NCI-H2107 treated with DMSO at 0.1 percent for 48 hours (cell line): ENCODE measurements at regions not wholly inside any gene's neighbourhood (a gene's known extent, or its start where the extent isn't known, plus 50 kb on each side); places are given as distances from the start of the nearest gene placed in this dataset.
"Not testable (repeated sequence)": the region's sequence is repeated elsewhere in the genome, so short reads cannot be mapped to it uniquely, and the experiment has no call there.

Source experiments
- DNase-seq: peaks from one replicate; lab custom pipeline; 2025; ENCODE audit not compliant: unreplicated experiment; lab: John Stamatoyannopoulos, UW

DNA sequence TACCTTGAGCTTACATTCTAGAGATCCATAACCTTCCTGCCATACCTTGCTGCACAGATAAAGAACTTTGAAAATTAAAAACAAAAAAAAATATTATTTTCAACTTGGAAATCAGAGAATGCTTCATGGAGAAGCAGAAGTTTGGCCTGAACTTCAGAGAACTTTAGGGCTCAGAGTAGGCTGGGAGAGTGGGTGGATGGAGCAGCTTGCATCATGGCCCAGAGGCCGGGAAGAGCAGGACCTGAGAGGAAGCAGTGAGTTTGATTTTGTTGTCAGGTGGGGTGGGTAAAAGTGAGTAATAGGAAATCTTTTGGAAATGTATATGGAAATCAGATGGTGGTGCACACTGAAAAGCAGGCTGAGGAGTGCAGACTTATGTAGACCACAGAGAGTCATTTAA is 228.5 kb upstream of the KRR1 start:
- DNase-seq = no peak

DNA sequence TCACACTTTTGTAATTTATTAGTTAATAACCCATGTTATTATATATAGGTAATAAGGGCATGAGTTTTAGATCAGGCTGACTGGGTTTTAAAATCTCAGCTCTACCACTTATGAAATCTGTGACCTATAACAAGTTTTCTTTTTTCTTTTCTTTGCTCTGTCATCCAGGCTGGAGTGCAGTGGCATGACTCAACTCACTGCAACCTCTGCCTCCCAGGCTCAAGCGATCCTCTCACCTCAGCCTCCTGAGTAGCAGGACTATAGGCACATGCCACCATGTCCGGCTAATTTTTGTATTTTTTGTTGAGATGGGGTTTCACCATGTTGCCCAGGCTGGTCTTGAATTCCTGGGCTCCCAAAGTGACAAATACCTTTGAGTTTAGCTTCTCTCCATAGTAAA is 227.7 kb upstream of the KRR1 start:
- DNase-seq = not testable (repeated sequence)

DNA sequence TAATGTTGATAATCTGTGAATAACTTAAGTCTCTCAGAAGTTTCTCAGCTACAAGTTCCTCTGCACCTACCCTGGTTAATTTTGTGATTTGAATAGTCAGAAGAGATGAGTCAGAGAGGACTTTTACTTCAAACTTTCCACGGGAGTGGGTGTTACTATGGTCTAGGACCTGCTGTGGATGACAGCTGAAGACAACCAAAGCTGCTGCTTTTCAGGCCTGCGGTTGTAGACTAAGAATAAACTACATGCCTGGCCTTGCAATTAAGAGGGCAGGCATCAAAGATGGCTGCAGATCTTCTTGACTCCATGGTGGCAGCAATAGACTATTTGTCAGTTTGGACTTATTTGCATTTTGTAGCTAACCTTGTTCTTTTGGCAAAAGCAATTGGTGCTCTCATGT is 227.1 kb upstream of the KRR1 start:
- no peak for DNase-seq

DNA sequence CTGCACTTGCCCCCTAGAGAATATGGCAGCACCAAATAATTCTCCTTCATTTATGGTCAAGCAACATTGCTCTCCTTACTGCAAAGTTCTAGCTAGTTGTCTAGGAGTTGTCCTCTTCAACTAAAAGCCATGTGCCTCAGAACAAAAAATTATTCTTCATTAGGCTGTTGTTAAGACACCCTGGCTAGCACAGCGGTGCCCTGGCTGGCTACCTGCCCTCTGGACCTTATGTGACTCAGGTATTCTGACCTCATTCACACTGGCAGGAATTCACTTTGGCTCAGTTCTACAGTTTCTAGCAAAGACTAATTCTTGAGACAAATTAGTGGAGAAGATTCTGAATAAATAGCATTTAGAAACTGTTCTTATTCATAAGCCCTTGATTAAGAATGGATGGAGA is 224.4 kb upstream of the KRR1 start:
- no peak for DNase-seq

DNA sequence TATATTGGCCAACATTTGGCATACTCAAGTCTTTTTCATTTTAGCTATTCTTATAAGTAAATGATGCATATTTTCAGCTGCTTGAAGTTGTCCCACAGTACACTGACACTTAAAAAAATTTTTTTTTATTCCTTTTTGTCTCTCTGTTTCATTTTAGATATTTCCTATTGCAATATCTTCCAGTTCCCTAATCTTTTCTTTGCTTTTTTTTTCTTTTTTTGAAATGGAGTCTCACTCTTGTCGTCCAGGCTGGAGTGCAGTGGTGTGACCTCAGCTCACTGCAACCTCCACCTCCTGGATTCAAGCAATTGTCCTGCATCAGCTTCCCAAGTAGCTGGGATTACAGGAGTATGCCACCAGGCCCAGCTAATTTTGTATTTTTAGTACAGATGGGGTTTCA is 217.4 kb upstream of the KRR1 start:
- no peak for DNase-seq

DNA sequence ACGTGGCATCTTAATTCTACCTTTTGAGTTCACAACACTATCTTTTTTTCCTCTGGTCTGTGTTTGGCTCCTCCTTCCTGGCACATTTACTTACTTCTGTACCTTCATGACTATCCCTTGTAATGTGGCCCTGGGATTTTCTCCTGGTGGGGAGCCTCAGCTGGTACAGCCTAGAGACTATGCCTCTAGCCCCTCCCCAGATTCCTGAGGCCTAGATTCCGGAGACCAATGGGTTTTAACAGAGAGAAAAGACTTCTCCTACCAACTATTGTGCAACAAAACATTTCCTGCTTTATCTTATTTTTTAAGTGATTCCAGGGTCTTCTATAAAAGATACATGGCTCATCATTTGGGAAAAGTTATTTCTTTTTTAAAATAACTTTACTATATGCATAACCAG is 216.2 kb upstream of the KRR1 start:
- no peak for DNase-seq

DNA sequence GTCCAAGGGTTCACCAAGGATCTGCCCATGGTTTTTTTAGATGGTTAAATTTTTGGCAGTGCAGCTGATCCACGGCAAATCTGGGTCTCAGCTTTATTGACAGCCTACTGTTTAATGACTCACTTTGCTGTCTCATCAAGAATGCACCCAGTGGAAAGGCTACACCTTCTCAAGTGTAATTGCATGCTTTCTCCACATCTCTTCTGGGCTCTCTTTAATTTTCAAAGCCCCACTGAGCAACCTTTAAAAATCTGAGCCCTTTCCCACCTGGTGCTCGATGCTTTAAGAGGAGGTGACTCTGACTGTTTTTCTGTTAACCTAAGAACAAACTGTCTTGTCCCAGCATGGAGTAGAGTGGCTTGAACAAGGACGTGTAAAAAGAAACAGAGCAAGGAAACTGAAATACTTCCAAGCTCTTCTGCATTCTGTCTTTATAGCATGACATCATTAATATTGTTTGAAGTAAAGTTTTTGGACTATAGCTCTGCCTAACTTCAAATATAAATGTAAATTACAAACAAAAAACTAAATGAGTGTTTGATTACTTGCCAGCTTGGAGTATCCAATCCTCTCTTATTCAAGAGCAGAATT is 214.2 kb upstream of the KRR1 start:
- DNase-seq = peak; percentile 61

DNA sequence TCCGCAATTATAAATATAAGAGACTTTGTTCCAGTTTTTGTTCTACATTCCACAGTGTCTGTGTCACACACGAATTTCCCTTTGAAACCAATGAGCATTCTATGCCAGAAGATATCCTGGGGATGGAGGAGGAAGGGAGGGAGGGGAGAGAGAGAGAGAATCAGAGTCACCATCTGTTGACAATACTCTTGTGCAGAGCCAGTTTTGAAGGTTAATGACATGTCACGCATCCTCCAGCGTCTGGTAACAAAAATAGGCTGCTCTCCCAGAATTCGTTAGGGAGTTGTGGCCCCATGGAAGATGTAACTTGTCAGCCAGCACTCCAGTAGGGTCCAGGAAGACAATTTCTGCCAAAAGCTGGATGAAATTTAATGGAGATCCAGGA is 213.5 kb upstream of the KRR1 start:
- DNase-seq = peak; percentile 33

DNA sequence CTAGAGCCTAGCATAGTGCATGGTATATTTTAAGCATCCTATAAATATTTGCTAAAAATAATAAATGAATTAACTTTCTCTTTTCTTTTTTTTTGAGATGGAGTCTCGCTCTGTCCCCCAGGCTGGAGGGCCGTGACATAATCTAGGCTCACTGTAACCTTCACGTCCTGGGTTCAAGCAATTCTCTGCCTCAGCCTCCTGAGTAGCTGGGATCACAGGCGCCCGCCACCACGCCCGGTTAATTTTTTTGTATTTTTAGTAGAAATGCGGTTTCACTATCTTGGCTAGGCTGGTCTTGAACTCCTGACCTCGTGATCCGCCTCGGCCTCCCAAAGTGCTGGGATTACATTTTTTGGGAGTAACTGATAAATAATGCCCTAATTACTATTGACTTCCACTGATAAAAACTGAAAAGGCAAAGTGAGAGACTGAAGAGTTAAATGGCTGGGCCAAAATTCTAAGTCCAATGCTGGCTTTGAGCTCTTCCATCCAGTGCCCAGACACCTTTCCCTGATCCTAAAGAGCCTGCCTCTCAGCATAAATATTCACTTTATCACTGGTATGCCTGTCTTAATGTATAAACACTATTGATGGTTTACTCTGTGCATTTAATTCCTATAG is 213.0 kb upstream of the KRR1 start:
- no peak for DNase-seq

DNA sequence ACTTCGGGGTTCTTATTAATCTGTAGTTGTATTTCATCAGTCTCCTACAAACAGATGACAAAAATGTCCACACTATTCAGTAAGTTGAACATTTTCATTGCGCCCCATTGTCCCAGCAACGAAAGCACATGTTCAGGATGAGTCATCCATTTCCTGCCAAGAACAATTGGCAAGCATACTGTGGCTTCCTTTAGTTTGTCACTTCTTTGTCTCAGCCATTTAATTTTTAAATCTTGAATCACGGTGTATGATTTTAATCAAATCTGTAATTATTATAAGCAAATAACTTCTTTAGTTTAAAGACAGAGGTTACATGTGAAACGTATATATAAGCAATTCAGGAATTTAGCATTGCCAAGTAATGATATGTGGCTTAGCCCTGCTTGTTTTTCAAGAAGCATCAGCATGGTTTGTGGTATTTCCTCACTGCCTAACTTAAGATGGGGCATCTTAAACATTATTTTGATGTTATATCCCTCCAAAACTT is 211.3 kb upstream of the KRR1 start:
- DNase-seq = peak; percentile 44

DNA sequence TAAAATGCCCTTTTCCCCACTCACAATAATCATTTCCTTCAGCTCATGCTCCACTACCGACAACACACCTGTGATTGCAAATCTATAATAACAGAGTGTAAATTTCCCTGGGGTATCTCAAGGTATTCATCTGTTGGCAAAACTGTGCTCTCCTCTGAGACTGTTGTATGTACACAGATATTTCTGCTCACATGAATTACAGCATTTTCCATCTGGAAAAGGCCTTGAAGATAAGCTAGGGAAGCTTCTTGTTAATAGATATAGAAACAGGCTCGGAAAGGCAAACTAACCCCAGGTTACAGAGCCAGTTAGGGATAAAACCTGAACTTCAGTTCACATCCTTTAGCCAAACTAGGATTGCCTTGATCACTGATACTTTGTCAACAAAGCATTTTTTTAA is 210.4 kb upstream of the KRR1 start:
- DNase-seq = no peak

DNA sequence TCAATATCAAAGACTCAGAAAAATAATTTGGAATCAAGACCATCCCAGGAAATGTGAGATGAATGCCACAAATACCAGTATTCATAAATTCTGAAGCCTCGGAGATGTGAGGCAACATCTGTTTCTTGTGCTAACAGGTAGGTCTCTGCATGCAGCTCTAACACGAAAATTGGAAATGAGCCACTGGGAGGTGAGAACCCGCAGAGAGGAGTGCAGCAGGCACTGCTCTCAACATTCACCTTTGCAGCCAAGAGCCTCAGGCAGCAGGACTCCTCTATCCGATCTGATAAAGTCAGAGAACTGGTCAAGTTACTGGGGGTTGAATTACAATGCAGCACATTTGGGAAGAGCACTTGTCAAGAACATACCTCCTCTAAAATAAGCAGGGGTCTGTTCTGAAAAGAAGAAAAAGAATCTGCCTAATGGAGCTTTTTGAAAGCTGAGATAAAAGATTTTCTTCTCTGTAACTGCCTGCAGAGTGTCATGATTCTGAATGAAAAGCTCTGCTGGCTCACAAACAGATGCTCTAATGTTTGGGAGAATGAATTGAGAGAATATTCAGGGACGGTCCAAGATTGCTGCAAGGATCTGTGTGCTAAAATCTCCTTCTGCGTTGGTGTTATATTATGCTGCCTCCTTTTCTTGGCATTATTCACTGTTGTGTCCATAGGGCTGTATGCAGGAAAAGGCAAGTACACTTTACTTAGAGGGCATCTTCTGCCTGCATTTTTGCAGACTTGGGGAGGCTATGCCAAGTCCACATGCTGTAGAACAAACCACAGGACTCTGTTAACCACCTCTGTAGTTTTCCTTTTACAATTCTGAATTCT is 209.6 kb upstream of the KRR1 start:
- peak; percentile 76 for DNase-seq

DNA sequence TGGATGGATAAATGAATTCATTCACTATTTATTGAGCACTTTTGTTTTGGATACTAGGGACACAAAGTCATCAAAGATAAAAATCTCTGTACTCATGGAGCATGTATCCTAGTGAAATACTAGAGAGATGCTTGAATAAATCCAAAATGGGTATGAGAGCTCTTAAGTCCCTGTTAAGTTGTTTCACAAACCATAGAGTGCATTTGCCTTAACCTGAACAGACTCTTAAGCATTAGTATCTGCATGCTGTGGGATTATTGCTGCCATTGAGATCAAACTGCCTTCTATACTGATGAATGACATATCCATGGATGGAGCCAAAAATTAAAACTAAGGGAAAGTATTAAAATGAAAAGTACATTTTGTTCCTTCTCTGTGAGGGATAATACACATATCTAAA is 206.5 kb upstream of the KRR1 start:
- DNase-seq = peak; percentile 46

DNA sequence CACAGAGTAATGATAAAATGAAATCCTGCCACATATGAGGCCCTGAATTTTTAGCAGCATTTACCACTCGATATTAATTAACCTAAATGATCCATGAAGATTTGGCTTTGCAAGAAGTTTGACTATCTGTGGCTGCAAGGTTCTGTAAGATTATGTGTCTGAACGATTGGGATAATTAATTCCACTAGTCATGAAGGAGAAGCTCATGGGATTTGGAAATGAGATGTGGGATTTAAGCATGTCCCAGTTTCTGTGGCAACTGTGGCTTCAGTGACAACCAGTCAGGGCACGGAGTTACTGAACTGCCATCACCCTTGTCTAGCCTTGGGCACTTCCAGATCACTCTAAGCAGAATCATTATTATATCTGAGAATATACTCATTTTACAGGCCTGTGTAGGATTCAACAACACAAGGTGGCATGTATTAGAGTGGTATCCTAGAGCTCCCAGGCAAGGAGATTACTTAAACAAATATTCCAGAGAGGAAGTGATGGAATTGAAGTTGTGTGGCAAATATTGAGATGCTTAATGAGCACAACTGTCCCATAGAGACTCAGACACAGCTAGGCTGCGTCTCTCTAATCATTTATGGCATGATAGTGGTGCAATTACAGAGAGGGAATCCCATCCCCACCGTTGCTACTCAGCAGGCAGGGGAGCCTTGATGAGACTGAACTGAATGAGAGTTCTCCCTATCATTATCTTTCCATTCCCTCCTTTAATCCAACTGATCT is 205.0 kb upstream of the KRR1 start:
- DNase-seq = no peak

DNA sequence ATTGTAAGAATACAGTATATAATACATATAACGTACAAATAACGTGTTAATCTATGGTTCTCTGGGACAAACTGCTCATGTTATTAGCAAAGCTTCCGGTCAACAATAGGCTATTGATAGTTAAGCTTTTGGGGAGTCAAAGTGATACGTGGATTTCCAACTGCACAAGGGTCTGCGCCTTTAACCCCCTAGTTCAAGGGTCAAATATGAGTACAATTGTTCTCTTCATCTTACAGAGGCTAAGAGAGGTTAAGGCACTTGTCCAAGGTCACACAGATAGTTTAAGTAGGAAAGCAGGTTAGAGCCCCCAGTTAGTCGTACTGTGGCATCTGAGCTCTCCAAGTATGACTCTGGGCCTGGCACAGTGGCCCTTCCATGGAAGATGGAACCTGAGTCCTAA is 204.3 kb upstream of the KRR1 start:
- no peak for DNase-seq

DNA sequence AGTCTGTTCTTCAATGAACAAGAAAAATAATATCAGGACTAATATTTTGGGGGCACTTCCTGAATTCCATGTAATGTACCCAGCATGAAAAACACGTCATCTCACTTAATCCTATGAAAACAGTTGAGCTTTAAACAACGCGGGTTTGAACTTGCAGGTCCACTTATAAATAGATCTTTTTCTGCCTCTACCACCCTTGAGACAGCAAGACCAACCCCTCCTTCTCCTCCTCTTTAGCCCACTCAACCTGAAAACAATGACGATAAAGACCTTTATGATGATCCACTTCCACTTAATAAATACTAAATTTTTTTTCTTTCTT is 203.9 kb upstream of the KRR1 start:
- no peak for DNase-seq

DNA sequence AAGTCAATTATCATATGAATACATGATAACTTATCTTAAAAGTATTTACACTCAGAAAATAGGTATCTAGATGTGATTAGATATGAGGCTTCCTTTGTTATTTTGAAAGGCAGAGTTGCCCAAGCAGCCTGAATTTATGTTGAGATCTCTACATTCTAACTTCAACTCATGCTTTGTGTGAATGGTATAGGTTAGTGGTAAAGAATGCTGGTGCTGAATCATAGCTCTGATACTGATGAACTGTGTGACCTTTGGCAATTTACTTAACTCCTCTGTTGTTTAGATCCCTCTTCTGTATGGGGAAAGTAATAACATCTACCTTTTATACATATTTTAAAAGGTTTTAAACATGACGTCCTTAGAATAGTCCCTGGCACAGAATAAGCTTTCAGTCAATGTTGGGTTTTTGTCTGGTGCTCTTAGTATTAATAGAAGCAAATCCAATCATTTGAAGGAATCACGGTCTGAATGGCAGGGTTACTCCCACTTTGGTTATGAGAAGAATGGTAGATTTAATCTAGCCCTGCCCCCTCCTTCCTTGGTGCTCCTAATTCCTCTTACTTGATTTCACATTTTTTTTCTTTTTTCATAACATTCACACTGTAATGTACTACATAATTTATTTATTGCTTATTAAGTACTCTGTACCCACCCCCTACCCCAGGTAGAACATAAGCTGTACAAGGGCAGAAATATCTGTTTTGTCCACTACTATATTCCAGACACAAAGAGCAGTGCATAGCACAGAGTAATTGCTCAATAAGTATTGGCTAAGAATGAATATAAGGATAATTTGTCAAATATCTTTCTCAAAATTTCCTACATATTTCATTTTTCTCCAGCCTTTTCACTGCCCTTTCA is 203.3 kb upstream of the KRR1 start:
- no peak for DNase-seq

DNA sequence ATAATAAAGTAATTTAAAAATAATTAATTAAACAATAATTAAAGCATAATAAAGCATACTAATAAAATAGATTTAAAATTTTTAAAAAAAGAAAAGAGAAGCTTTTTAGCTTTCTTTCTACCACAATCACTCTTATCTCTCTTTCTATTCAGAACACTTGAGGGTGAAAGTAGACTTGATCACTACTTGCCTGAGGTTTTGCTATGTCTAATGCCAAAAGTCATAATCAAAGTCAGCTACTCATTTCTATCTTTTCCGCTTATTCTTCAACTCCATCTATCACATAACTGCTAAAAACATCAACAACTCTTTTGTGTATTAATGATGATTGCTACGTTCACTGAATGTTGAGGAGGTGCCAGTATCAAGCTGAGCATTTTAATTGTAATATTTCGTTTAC is 202.0 kb upstream of the KRR1 start:
- DNase-seq = no peak

DNA sequence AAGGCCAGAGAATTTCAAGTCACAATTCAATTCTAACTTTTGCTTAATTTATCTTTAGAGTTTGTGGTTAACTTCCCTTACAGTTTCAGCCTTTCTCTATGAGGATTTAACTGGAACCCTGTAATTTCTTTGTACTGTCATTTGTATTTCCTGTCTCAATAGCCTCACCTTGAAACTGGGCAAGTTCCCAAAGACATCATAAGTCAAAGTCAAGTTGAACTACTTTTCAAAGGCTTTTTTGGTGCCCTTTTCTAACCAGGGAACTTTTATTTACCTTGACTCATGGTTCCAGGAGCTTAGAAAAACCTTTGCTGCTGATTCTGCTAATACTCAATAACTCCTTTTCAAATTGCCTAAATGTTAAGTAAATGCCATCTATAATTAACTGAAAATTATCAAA is 200.8 kb upstream of the KRR1 start:
- no peak for DNase-seq

DNA sequence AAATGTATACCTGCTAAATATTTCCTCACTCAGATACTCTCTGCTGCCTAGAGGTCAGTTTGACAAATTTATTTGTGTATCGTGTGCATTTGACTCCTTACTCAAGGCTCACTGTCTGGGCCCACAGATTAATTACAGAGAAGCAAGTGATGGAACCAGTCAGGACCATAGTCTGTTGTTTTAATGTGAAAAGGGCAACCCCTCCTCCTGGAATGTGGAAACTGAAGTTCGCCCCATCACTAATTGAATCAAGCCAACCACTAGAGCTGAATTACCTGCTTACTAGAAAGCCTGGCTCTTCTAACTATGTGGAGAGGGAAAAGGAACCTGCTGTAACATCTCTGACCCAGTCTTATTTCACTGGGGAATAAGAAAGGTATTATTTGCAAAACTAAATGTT is 199.9 kb upstream of the KRR1 start:
- no peak for DNase-seq
